Rectal smooth muscle tissue (tissue), 1 donor: ENCODE measurements at regions not wholly inside any gene's neighbourhood (a gene's known extent, or its start where the extent isn't known, plus 50 kb on each side); places are given as distances from the start of the nearest gene placed in this dataset.
"Not testable (repeated sequence)": the region's sequence is repeated elsewhere in the genome, so short reads cannot be mapped to it uniquely, and the experiment has no call there.

ENCODE experiments used
- H3K27ac ChIP-seq: one replicate; pipeline ENCODE4 v1.7.0; 2013; ENCODE audit warnings: low read depth, low read length, inconsistent platforms
- H3K27me3 ChIP-seq: one replicate; pipeline ENCODE4 v1.7.0; 2013; ENCODE audit warnings: low read length; ENCODE audit not compliant: control insufficient read depth, insufficient read depth
- H3K36me3 ChIP-seq: one replicate; pipeline ENCODE4 v1.7.0; 2013; ENCODE audit warnings: low read length; ENCODE audit not compliant: control insufficient read depth, insufficient read depth
- H3K4me1 ChIP-seq: one replicate; pipeline ENCODE4 v1.7.0; 2013; ENCODE audit warnings: low read length; ENCODE audit not compliant: control insufficient read depth, insufficient read depth
- H3K4me3 ChIP-seq: one replicate; pipeline ENCODE4 v1.7.0; 2013; ENCODE audit warnings: low read length
- H3K9ac ChIP-seq: one replicate; pipeline ENCODE4 v1.7.0; 2013; ENCODE audit warnings: low read length

DNA sequence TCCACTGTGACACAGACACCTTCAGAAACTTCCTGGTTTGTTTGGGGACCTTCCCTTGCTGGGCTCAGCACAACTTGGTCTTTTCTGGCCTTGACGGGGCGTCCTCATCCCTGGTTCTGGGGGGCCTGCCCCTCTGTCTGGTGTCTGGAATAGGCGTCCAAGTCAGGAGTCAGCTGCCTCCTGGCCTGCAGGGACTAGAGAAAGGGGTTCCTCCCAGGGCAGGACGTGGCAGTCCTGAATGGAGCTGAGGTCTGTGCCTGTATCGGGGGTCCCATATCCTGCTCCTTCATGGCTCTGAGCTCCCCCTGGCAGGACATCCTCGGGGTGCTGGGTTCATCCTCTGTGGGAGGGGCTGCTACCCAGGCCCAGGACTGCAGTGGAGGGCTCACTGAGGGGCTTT lies 384.0 kb downstream of the TMEM121 start:
- H3K36me3 ChIP-seq = no peaks in the 10 kb centered on the region
- no peak overlapping the region for H3K4me3 ChIP-seq
- no peaks in the 10 kb centered on the region for H3K4me1 ChIP-seq
- H3K9ac ChIP-seq = no peak overlapping the region
- no peaks in the 10 kb centered on the region for H3K27me3 ChIP-seq
- H3K27ac ChIP-seq = no peak overlapping the region

DNA sequence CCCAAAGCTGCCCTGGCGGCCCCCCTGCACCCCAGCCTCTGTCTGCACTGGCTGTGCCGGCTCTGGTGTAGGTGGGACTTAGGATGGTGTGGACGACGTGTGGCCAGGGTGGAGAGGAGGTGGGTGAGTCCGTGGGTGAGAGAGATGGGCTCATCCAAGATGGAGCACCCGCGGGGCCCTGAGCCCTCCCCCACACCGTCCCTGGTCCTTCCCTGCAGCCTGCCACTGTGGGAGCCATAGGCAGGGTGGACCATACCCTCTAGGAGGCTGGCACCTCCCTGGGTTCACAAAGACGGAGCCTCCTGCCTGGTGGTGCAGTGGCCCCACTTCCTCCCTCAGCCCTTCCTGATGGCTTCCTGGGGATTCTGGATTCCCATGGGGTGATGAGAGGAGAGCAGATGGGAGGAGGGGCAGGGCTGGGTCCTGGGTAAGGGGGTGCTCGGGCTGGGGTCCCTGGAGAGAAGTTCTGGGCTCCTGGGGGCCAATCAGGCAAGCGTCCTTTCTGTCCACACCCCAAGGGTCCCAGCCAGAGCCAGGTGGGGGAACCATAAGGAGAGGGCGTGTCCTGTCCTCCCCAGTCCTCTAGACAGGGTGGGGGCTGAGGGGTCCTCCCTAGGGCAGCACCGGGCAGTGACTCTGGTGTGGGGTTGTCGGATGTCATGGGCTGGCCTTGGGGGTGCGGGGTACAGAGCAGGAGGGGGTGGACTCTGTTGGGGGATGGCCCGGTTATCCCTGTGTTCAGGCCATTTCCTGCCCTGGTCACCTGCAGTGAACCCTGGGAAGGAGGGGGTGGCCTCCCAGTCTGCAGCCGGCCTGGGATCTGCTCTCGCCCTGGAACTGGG lies 384.8 kb downstream of the TMEM121 start:
- Histone ChIP-seq H3K4me1 (no peaks in the 10 kb centered on the region), H3K4me3 (no peak overlapping the region), H3K36me3 (no peaks in the 10 kb centered on the region), H3K9ac (no peak overlapping the region), H3K27me3 (no peaks in the 10 kb centered on the region), H3K27ac (no peak overlapping the region)

DNA sequence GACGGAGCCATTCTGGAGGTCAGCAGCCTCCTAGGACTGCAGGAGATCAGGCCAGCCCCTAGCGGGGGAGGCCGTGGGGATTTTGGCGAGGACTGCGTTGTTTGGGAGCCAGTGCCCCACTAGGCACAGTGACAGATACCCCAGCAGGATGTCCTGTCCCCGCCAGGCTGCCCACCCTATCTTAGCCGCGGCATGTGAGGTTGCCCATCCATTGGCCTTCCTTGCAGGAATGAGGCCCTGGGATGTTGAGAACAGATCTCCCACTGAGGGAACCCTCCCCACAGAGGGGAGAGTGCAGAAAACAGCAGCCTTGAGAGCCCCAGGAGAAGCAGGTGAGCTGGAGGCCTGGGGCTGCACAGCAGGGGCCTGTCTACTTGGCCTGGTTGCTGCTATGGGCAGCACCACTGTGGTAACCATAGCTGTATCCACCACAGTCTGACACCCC lies 385.5 kb downstream of the TMEM121 start:
- not testable (repeated sequence) for H3K27ac ChIP-seq, H3K4me3 ChIP-seq, H3K36me3 ChIP-seq, H3K27me3 ChIP-seq, H3K9ac ChIP-seq, H3K4me1 ChIP-seq

GRCh38 chr14:105912641-105913180 lies 386.3 kb downstream of the TMEM121 start:
- no peaks in the 10 kb centered on the region for H3K27me3 ChIP-seq
- H3K27ac ChIP-seq = no peak overlapping the region
- H3K4me3 ChIP-seq = no peak overlapping the region
- H3K4me1 ChIP-seq = no peaks in the 10 kb centered on the region
- no peak overlapping the region for H3K9ac ChIP-seq
- no peaks in the 10 kb centered on the region for H3K36me3 ChIP-seq

DNA sequence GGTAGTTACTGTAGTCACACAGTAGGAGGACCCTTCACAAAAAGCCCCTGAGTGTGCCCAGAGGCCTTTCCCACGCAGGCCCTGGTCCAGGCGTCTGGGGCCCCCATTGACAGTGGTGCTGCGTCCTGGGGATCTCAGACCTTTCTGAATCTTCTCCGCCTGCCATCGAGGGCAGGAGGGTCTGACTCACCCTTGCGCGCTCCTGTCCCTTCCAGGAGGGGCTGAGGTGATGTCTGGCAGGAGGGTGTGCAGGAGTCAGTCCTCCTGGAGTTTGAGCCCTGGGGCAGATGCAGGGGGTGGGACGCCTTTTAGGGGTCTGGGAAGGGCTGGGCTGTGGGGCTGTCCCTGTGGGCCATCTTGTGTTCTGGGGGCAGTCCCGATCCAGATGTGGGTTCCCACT lies 386.8 kb downstream of the TMEM121 start:
- Histone ChIP-seq H3K4me1 (no peaks in the 10 kb centered on the region), H3K36me3 (no peaks in the 10 kb centered on the region), H3K27me3 (no peaks in the 10 kb centered on the region), H3K4me3 (no peak overlapping the region), H3K9ac (no peak overlapping the region), H3K27ac (no peak overlapping the region)

DNA sequence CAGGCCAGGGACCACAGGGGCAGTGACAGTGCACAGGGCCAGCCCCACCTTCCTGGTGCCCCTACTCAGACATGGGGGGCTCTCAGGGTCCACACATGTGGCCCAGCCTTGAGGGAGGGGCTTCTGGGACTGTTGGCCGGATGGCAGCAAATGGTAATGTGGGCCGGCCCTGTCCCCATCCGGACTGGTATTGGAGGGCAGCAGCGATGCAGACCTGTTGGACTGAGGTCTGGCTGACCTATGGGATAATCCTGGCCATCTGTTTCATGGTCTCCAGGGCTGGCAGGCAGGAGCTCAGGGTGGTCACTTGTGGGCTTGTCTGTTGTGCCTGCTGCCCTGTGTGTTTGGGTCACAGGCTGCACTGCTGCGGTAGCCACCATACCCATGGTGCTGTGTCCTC lies 387.5 kb downstream of the TMEM121 start:
- no peaks in the 10 kb centered on the region for H3K36me3 ChIP-seq
- no peak overlapping the region for H3K9ac ChIP-seq
- H3K27ac ChIP-seq = no peak overlapping the region
- no peak overlapping the region for H3K4me3 ChIP-seq
- no peaks in the 10 kb centered on the region for H3K4me1 ChIP-seq
- no peaks in the 10 kb centered on the region for H3K27me3 ChIP-seq

GRCh38 chr14:105914281-105914680 lies 387.9 kb downstream of the TMEM121 start:
- not testable (repeated sequence) for H3K4me3 ChIP-seq, H3K27ac ChIP-seq, H3K27me3 ChIP-seq, H3K36me3 ChIP-seq, H3K9ac ChIP-seq, H3K4me1 ChIP-seq

DNA sequence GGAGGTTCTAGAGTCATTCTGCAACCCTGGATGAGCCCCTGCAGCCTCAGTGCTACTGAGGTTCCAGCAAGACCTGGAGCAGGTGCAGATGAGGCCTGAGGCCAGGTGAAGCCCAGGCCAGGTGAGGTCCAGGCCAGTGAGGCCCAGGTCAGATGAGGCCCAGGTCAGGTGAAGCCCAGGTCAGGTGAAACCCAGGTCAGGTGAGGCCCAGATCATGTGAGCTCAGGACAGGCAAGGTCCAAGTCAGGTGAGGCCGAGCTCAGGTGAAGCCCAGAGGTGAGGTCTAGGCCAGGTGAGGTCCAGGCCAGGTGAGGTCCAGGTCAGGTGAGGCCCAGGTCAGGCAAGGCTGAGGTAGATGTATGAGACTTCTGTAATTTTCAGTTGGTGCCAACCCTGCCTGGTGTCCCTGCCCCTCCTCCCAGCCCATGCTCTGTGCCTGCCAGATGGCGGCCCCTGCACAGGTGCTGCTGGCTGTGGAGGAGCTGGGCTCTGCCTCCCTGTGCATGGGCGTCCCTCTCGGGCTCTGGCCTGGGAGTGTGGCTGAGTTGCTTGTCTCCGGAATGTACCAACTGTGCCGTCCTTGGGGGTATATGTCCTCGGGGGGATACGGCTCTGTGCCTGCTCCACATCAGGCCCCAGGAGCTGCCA lies 388.5 kb downstream of the TMEM121 start:
- Histone ChIP-seq H3K9ac (no peak overlapping the region), H3K4me3 (no peak overlapping the region), H3K27ac (no peak overlapping the region), H3K27me3 (no peaks in the 10 kb centered on the region), H3K36me3 (no peaks in the 10 kb centered on the region), H3K4me1 (no peaks in the 10 kb centered on the region)

DNA sequence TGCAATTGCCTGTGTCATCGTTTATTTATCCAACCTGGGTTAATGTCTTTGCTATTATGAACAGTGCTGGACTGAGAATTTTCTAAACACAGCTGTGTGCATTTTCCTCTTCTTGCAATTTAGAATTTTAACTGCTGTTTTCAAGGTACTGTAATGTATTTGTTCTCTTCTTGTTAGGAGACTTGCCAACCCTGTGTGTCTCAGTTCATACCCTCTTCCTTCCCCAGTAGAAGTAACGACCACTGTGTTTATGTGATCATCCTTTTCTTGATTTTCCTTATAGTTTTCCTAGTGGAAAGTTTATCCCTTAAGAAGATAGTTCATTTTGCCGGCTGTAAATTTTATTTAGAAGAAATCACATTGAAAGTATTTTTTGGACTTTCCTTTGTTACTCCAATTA lies 389.2 kb downstream of the TMEM121 start:
- H3K9ac ChIP-seq, H3K4me3 ChIP-seq, H3K27me3 ChIP-seq, H3K27ac ChIP-seq, H3K4me1 ChIP-seq, H3K36me3 ChIP-seq: not testable (repeated sequence)

DNA sequence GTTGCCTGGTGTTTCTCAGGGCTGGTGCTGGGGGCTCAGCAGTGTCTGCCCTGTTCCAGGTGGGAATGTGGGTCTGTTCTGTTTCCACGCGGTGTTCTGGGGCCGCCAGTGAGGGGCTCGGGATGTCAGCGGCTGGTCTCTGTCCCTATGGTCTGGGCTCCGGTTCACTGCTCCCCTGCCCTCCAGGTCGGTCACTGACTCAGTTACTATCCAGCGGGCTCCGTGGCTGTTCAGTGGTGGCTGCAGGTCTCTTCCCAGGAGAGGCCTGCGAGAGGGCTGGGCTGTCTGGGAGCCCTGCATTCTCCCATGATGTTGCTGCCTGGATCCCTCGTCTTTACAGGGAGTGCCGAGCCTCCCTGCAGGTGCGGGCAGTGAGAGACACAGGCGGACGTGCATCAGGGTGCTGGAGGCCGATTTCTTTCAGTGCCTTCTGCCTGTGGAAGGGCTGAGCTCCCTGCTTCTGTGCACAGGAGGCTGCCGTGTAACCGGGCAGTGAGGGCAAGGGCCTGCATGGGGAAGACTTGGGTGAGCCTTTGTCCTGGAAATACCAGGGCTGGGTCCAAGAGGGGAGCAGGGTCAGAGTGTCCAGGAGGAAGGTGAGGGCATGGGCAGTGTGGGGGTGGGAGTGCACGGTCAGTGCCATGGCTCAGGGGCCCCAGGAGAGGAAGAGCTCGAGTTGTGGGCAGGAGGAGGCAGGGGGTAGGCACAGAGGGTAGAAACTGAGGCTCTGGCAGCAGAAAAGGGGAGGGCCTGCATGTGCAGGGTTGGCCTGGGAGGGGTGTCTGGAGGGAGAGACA lies 391.0 kb downstream of the TMEM121 start:
- H3K4me3 ChIP-seq, H3K4me1 ChIP-seq, H3K27me3 ChIP-seq, H3K9ac ChIP-seq, H3K27ac ChIP-seq, H3K36me3 ChIP-seq: not testable (repeated sequence)

DNA sequence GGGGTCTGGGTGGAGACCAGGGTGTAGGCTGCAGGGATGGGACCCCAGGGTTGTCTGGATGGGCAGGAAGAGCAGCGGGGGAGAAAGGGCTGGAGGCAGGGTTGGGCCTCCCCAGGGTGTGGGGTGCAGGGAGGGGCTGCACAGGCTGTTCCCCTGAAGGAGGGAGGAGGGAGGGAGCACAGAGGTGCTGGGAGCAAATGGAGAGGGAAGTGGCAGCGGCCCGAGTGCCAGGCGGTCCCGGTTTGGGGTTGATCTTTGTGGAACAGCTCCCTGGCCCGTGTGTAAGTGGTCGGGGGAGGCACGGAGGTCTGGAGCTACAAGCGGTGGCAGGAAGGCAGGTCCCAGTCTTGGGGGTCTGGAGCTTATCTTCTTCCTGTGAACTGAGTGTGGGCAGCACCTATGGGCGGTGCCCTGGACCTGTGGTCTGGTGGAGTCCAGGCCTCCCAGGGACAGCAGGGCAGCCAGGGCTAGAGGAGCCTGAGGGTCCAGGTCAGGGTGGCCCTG lies 391.6 kb downstream of the TMEM121 start:
- no peaks in the 10 kb centered on the region for H3K36me3 ChIP-seq
- H3K4me3 ChIP-seq = no peak overlapping the region
- H3K9ac ChIP-seq = no peak overlapping the region
- H3K4me1 ChIP-seq = no peaks in the 10 kb centered on the region
- H3K27me3 ChIP-seq = no peaks in the 10 kb centered on the region
- no peak overlapping the region for H3K27ac ChIP-seq
